GM21390 (cell line): ENCODE measurements at regions not wholly inside any gene's neighbourhood (a gene's known extent, or its start where the extent isn't known, plus 50 kb on each side); places are given as distances from the start of the nearest gene placed in this dataset.

Experiments
- ATAC-seq: cut with Tn5 transposase; IDR thresholded peaks from one replicate; pipeline ENCODE4 v1.9.1; 2021; ENCODE audit not compliant: unreplicated experiment

DNA sequence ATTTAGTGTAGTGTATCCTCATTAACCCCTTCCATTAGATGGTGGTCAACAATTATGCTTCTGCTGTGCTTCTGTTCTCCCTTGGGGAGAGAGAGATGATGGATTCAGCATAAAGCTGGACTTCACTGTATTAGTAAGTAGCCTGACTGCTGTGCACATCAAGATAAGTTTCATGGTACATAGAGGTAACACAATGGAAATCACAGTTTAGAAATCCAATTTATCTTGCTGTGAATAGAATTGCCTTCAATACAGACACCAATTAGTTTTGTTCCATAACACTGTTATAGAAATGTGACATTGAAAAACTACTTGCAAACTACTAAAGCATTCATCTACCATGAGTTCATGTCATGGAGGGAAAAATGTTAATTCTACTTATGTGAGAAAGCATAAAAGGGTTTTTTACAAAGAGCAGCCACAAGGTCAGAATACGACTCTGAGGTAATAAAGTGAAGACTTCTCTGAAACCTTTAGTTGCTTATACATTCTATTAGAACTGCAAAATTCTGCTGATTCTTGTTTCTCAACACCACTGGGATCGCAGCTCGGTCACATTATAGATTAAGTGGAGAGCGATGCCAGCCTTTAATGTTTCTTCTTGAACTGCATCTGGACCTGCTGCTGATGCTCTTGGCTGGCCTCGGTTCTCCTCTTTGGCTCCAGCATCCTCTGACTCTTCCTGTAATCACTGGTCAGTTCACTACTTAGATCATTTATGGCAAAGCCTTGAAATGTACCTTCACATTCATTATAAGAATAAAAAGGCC lies 190.8 kb downstream of the ATP23 start:
- no peak for ATAC-seq

DNA sequence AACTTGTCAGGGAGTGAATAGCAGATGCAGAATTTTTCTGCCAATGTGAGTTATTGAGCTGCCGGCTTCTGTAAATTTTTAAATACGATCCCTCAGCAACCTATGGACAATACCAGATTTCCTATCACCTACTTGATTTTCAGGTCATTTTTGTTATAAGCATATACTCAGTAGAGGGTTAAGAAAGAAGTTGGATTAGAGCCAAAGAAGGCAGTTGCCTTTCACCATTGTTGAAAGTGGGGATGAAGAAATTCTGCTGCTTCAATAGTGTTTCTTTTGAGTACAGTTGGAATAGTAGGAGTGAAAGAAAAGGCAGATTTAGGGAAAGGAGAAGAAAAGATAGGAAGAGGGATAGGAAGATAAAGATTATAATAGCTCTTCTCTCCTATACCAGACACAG lies 197.1 kb downstream of the ATP23 start:
- ATAC-seq = no peak

DNA sequence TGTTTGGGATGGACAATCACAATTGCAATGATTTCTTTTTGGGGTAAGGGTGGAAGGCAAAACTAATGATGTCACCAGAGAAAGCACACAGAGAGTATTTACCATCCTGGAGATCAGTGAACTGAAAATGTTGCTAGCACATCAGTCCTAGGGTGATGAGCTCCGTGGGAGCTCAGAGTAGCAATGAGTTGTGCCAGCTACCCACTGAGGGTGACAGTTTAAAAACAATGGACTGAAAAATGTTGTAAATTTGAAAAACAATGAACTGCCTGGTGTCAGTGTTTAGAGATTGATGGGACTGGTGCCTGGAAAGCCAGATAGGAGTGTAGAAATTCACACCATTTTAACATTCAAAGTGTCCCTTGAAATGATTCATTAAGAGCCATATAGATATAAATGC lies 198.5 kb downstream of the ATP23 start:
- ATAC-seq = no peak

DNA sequence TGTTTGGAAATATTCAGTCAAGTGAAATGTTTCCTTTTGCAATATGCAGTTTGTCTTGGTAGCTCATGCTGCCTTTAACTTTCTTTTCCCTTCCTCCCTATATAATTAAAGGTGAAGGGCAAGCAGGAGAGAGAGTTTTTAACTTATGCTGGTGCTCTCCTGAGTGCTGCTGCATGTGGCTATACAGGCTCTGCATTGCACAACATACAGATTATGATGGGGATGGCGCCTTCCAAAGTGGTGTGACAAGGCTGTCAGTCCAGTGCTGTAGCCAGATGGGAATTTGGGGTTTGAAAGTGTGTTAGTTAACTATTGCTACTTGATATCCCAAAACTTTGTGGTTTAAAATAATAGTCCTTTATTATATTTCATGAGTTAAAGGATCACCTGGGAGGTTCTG lies 199.0 kb downstream of the ATP23 start:
- ATAC-seq = no peak

DNA sequence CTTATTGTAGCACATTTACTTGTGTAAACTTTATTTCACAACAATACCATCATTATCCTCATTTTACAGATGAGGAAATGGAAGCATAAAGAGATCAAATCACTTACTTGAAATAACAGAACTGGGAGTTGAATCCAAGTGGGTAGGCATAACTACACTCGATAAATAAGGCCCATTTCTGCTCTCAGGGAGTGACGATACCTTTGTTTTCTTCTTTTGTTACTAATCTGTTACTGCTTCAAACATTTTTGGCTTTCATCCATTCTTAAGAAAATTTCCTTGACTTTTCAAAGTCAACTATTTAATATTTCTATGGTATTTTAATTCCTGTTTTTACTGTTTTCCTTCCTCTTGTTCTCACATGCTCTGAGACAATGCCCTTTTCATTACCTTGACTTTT lies 201.6 kb downstream of the ATP23 start:
- no peak for ATAC-seq

DNA sequence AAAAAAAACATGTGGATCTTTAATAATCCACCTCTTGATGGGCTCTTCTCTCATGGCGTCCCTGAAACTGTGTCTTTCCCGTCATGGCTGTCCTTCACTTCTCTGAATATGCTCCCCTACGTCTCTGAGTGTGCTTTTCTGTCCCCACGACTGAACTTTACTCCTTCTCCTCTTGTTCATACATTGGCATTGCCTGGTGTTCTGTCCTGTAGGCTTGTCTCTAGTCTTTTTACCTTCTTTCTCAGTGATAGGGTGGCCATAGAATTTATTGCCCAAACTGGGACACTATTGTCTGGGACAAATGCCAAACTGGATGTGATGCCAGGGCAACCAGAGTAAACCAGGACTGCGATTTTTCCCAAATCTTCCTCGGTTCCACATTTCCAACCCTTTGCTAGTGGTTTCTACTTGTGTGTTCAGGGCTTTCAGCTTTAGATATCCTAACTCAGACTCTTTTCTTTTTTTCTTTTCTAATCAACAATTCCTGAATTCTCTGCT lies 202.2 kb downstream of the ATP23 start:
- no peak for ATAC-seq

- no peak for ATAC-seq
Measured at GRCh38 chr12:58148405-58148804, 207.0 kb downstream of the ATP23 start.

DNA sequence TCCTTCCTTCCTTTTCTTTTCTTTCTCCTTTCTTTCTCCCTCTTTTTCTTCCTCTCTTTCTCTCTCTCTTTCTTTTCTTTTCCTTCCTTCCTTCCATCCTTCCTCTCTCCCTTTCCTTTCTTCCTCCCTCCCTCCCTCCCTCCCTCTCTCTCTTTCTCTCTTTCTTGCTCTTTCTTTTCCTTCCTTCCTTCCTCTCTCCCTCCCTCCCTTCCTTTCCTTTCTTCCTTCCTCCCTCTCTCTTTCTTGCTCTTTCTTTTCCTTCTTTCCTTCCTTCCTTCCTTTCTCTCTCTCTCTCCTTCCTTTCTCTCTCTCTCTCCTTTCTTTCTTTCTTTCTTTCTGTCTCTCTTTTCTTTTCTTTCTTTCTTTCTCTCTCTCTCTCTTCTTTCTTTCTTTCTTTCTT lies 207.6 kb downstream of the ATP23 start:
- ATAC-seq = no peak

DNA sequence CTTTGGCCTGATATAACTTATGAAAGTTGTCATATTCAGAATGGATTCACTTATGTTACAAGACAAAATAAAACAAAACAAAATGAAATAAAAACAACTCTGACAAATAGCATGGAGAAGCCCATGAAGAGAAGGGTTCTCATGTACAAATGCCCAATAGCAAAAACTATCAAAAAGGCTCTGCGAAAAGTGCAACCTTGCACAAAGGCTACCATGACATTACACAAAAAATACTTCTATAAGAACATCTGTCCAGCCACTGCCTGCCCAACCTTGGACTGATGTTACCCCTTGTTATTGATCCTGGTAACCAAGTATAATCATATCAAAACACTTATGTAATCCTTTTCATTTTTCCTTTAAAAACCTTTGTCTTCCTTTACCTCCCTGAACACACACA lies 213.0 kb downstream of the ATP23 start:
- ATAC-seq = no peak

DNA sequence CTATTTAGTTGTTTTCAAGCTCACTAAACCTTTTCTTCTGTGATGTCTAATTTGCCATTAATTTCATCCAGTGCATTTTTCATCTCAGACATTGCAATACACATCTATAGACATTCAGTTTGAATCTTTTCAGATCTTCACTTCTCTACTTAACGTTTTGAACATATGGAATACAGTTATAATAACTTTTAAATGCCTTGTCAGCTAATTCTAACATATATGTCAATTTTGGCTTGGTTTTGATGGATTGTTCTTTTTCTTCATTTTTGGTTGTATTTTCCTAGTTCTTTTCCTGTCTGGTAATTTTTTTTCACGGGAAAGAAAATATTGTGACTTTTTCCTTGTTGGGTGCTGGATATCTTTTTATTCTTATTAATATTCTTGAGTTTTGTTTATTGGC lies 215.3 kb downstream of the ATP23 start:
- ATAC-seq = no peak

DNA sequence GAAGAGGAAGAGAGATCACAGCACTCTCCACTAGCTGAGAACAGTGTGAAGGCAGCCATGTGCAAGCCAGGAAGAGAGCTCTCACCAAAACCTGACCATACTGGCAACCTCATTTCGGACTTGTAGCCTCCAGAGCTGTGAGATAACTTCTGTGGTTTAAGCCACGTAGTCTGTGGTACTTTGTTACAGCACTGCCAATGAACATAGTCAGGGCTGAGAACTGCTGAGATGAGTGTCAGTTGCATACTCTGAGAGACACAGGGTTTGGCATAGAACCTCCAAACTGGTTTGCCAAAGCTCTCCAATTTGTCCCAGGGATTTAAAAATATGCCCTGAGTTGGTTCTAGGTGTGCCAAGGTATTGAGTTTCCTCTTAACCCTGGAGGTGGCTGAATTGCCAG lies 218.6 kb downstream of the ATP23 start:
- ATAC-seq = no peak

DNA sequence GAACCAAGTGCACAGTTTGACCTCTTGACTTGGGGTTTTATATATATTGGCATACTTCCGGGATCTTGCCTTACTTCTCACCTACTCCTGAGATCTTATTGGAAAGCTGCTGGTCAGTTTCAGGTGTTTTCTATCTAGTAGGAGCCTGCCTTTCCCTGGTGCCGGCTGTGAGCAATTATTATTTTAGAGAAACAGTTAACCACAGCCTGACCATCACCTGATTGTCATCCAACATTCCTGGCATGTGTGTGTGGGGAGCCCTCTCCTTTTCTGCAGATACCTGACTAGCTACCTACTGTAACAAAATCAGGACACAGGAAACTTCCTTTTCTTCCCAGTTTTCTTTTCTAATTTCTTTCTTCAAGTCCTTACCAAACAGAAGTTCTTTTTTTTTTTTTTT lies 220.4 kb downstream of the ATP23 start:
- ATAC-seq = no peak

GRCh38 chr12:58163021-58163420 lies 221.7 kb downstream of the ATP23 start:
- no peak for ATAC-seq

GRCh38 chr12:58166643-58167042 lies 225.3 kb downstream of the ATP23 start:
- ATAC-seq = no peak

GRCh38 chr12:58167622-58168021 lies 226.3 kb downstream of the ATP23 start:
- no peak for ATAC-seq

DNA sequence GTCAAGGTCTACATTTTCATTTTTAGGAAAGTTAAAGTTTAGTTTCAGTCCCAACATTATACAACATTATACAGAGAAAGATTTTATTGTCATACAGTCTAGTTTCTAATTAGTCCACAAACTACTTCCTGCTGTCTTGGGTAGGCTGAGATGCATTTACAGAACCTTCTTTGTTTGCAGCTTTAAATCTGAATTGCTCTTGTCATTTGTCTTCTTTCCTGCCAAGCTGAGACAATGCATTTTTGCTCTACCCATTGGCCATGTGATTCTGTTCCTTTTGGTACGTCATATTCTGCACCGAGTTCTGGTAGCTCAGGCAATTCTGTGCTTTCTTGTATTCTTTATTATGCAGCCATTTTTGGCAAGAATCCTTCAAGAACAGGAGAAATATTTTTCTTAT lies 228.5 kb downstream of the ATP23 start:
- no peak for ATAC-seq

- ATAC-seq = no peak
Measured at GRCh38 chr12:58171914-58172313, 230.5 kb downstream of the ATP23 start.

- no peak for ATAC-seq
Measured at GRCh38 chr12:58172433-58173073, 231.2 kb downstream of the ATP23 start.

GRCh38 chr12:58174316-58174715 lies 232.9 kb downstream of the ATP23 start:
- no peak for ATAC-seq

DNA sequence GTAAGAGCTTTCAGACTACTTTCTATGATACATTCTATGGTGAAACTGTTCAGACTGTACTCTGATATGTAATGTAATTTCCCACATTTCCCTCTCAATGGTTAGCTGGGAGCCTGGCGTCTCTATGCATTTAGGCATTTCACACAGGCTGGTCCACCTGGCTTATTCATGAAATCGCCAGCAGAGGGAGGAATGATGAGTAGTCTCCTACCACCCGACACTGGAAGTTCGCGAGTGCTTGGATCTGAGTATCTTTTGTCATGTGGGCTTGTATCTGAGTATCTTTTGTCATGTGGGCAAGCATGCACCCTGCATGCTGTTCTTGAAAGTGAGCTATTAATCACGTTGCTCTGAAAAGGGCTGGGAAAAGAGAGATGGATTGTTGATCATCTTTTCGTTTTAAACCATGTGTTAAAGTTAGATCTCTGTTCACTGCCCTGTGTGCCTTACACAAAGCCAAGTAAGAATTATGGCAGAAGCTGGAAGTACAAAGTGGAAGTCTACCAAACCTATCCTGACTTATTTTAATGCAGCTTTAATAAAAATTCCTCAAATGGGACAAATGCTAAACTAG lies 235.0 kb downstream of the ATP23 start:
- no peak for ATAC-seq

DNA sequence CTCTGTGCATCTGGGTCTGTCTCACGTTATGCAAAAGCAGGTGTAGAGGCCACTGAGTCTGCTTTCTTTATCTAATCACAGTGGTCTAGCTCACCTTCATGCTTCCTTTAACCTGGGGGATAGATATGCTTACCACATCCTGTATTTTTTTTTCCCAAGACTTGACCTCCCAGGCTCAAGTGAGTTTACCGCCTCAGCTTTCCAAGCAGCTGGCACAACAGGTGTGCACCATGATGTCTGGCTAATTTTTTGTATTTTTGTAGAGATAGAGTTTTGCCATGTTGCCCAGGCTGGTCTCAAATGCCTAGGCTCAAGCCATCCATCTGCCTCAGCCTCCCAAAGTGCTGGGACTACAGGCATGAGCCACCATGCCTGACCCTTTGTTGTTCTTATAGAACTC lies 236.0 kb downstream of the ATP23 start:
- no peak for ATAC-seq

- ATAC-seq = no peak
Measured at GRCh38 chr12:58184212-58184611, 242.8 kb downstream of the ATP23 start.
